Central memory CD8-positive, alpha-beta T cell (primary cell): ENCODE measurements at regions not wholly inside any gene's neighbourhood (a gene's known extent, or its start where the extent isn't known, plus 50 kb on each side); places are given as distances from the start of the nearest gene placed in this dataset.
"Not testable (repeated sequence)": the region's sequence is repeated elsewhere in the genome, so short reads cannot be mapped to it uniquely, and the experiment has no call there.

Source experiments
- ATAC-seq: fragments of 150-1000 bp; cut with Tn5 transposase; replicated peaks from 2 replicates; pipeline ENCODE4 v1.10.0; 2022; ENCODE audit warnings: mild to moderate bottlenecking, moderate FRiP score, moderate number of reproducible peaks; ENCODE audit not compliant: poor library complexity, severe bottlenecking; ENCODE audit errors: extremely low read depth
- DNase-seq, 2 donors: peaks; one replicate each; pipeline ENCODE4 v3.0.0; 2021; ENCODE audit warnings: low spot score in 2 of 2
- H3K27ac Mint-ChIP-seq: one replicate; pipeline ENCODE4 v1.8.0; 2022; ENCODE audit warnings: low read depth, mild to moderate bottlenecking, moderate library complexity, mixed read lengths
- H3K27me3 Mint-ChIP-seq: one replicate; pipeline ENCODE4 v1.8.0; 2022; ENCODE audit warnings: mixed read lengths
- H3K36me3 Mint-ChIP-seq: one replicate; pipeline ENCODE4 v1.8.0; 2022; ENCODE audit warnings: mild to moderate bottlenecking, moderate library complexity, mixed read lengths; ENCODE audit not compliant: insufficient read depth
- H3K4me1 Mint-ChIP-seq: one replicate; pipeline ENCODE4 v1.8.0; 2022; ENCODE audit warnings: mixed read lengths
- H3K4me3 Mint-ChIP-seq: one replicate; pipeline ENCODE4 v1.8.0; 2022; ENCODE audit warnings: mild to moderate bottlenecking, moderate library complexity, mixed read lengths
- H3K9me3 Mint-ChIP-seq: one replicate; pipeline ENCODE4 v1.8.0; 2022; ENCODE audit warnings: mixed read lengths

DNA sequence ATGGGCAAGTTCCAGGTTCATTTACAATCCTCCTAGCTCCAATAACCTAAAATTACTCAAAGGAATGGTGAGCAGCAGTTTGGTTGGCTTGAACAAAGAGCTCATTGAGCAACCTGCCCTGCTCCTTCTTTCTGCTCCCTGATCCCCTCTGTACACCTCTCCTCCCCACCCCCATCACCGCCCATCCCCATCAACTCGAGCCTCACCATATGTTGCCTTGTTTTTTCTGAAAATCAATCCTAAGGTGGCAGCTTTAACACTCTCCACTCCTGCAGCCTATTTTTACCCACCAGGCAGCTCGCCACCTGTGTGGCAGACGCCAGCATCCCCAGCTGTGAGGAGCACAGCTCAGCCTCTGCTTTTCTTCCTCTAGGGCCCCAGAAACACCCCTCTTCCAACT is 533.4 kb upstream of the BRINP1 start:
- Mint-ChIP-seq H3K4me1 (no peaks in the 10 kb centered on the region), H3K36me3 (no peaks in the 10 kb centered on the region), H3K4me3 (no peak overlapping the region), H3K9me3 (peaks cover 16% of the 10 kb centered on the region), H3K27me3 (no peaks in the 10 kb centered on the region), H3K27ac (no peak overlapping the region)
- ATAC-seq, result no peak
- DNase-seq, result no peak

DNA sequence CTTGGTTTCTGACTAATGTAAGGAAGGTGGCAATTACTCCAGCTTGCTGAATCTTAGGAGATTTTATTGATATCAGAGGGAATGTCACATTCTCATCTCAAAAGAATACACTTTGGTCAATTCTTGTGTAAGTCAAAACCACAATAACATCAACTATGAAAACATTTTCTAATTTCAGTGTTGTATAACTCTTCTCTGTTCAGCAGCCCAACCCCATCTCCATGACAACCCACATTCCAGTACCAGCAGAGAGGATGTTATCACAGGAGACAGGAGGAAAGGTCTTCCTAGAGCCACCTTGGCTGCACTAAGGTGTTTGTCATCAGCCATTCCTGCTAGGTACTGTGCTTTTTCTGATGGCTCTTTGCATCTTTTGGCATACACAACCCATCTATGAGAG is 529.1 kb upstream of the BRINP1 start:
- Mint-ChIP-seq H3K27ac (no peak overlapping the region), H3K4me1 (no peaks in the 10 kb centered on the region), H3K27me3 (no peaks in the 10 kb centered on the region), H3K9me3 (peaks cover 10% of the 10 kb centered on the region), H3K4me3 (no peak overlapping the region), H3K36me3 (no peaks in the 10 kb centered on the region)
- DNase-seq (no peak), ATAC-seq (no peak)

DNA sequence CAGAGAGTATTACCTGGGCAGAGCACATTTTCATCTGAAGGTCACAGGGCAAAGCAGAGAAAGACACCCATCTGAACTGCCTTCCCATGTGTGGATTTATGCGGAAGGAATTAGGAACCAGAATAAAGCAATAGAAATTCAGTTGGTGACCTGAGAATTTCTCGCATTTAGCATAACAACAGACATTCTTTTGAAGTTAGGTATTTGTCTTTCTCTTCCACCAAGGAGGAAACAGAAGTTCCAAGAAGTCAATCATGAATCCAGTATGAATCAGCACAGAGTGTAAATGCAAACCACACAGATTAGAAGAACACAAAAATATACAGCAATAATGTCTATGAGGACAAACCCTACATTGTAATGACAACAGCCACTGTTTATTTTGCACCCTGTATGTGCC is 515.2 kb upstream of the BRINP1 start:
- no peaks in the 10 kb centered on the region for H3K27me3 Mint-ChIP-seq
- H3K36me3 Mint-ChIP-seq, result peaks cover 2% of the 10 kb centered on the region
- no peak for DNase-seq
- no peak for ATAC-seq
- no peaks in the 10 kb centered on the region for H3K4me1 Mint-ChIP-seq
- no peaks in the 10 kb centered on the region for H3K9me3 Mint-ChIP-seq
- H3K27ac Mint-ChIP-seq, result no peak overlapping the region
- no peak overlapping the region for H3K4me3 Mint-ChIP-seq

DNA sequence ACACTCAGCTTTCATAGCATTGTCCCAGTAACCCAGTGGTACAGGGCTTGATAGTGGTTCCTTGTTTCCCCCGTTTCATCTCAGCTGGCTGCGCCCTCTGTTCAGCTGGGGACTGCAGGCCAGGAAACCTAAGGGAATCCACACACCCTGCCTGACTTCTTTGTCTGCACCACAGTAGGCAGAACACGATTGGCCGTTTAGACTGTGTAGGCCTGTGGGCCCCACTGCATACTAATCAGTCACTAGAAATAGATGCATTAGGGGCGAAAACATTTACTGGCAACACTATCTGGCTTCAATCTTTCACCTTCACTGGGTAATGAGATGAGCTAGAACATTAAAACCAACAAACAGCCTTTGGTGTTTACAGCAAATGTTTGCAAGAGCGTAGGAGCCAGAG is 512.7 kb upstream of the BRINP1 start:
- H3K36me3 Mint-ChIP-seq, result peaks cover 2% of the 10 kb centered on the region
- DNase-seq, result no peak
- H3K9me3 Mint-ChIP-seq, result no peaks in the 10 kb centered on the region
- H3K27ac Mint-ChIP-seq, result no peak overlapping the region
- no peak overlapping the region for H3K4me3 Mint-ChIP-seq
- no peaks in the 10 kb centered on the region for H3K4me1 Mint-ChIP-seq
- H3K27me3 Mint-ChIP-seq, result no peaks in the 10 kb centered on the region
- no peak for ATAC-seq

DNA sequence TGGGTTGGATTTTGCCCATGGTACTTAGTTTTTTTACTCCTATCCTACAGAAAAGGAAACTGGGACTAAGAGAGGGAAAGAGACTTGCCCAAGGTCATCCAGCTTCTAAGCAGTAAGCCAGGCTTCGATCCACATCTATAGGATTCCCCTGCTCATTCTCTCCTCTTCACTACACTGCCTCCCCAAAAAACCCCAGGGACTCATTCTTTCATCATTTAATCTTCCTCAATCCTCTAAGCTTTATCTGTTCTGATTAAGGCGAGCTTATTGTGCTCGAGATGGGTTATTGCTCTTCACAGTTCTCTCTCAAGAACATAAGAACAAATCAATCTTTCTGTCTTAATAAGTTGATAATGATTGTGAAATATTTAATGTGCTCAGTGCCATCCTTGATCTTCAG is 511.1 kb upstream of the BRINP1 start:
- Mint-ChIP-seq H3K27me3 (no peaks in the 10 kb centered on the region), H3K36me3 (peaks cover 2% of the 10 kb centered on the region), H3K4me1 (no peaks in the 10 kb centered on the region), H3K4me3 (no peak overlapping the region), H3K27ac (no peak overlapping the region), H3K9me3 (no peaks in the 10 kb centered on the region)
- ATAC-seq (no peak), DNase-seq (no peak)

DNA sequence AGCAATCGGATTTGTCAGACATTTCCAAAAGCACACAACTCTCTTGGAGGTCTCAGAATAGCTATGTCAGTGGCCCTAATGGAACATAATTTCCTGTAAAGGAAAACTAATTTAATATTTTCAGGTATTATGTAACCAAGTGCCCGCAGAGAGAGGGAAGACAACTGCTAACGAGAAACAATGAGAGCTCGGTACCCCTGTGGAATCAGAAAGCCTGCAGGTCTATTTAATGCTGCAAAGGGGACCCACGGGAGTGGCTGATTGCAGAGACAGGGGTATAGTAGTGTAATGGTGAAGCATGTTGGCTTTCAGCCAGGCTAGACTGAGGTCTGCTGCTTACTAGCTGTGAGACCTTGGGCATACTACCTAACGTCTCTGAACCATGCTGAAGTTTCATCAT is 508.1 kb upstream of the BRINP1 start:
- Mint-ChIP-seq H3K4me1 (no peaks in the 10 kb centered on the region), H3K27ac (no peak overlapping the region), H3K9me3 (no peaks in the 10 kb centered on the region), H3K27me3 (no peaks in the 10 kb centered on the region), H3K36me3 (peaks cover 2% of the 10 kb centered on the region), H3K4me3 (no peak overlapping the region)
- DNase-seq (no peak), ATAC-seq (no peak)

DNA sequence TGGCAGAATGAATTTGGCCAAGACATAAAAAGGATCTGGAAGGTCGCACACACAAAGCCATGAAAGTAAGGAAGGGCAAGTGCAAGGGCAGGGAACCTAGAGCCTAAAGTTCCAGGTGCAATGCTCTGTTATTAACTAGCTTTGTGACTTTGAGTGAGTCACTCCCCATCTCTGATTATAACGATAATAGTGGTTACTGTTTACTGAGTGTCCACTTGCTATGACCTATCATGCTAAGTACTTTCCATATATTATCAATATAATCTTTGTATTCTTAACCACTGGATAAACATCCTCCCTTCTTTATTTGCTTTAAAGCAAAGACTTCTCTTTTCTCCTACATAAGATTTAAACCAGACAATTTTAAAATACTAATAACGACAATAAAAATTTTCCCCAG is 504.6 kb upstream of the BRINP1 start:
- ATAC-seq (no peak), DNase-seq (no peak)
- no peaks in the 10 kb centered on the region for H3K9me3 Mint-ChIP-seq
- no peaks in the 10 kb centered on the region for H3K27me3 Mint-ChIP-seq
- no peak overlapping the region for H3K4me3 Mint-ChIP-seq
- H3K27ac Mint-ChIP-seq, result no peak overlapping the region
- H3K36me3 Mint-ChIP-seq, result no peaks in the 10 kb centered on the region
- H3K4me1 Mint-ChIP-seq, result no peaks in the 10 kb centered on the region

DNA sequence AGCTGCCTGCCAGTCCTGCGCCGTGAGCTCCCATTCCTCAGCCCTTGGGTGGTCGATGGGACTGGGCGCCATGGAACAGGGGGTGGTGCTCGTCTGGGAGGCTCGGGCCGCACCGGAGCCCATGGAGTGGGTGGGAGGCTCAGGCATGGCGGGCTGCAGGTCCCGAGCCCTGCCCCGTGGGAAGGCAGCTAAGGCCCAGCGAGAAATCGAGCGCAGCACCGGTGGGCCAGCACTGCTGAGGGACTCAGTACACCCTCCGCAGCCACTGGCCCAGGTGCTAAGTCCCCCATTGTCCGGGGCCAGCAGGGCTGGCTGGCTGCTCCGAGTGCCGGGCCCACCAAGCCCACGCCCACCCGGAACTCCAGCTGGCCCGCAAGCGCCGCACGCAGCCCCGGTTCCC is 501.0 kb upstream of the BRINP1 start:
- not testable (repeated sequence) for H3K4me3 Mint-ChIP-seq, ATAC-seq, H3K36me3 Mint-ChIP-seq, DNase-seq, H3K27me3 Mint-ChIP-seq, H3K9me3 Mint-ChIP-seq, H3K4me1 Mint-ChIP-seq, H3K27ac Mint-ChIP-seq

DNA sequence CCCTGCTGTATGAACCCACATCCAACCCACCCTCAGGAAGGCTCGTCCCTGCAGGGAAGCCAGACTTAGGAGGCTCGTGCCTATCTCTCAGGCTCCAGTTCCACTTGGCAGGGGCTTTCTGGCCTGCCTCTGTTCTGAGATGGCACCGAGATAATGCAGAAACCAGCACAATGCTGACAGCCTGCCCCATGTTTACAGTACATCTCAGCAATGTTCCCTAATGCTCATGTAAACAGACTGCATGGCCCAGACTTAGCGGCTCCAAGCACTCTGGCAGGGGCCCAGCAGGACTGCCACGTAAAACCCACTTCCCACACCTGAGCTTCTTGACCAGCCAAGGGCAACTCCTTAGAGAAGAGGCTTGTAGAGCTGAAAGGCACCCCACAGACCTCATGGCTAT is 499.5 kb upstream of the BRINP1 start:
- Mint-ChIP-seq H3K27me3 (no peaks in the 10 kb centered on the region), H3K27ac (no peak overlapping the region), H3K4me3 (no peak overlapping the region), H3K36me3 (no peaks in the 10 kb centered on the region), H3K9me3 (peaks cover 4% of the 10 kb centered on the region), H3K4me1 (no peaks in the 10 kb centered on the region)
- ATAC-seq, result no peak
- DNase-seq, result no peak

DNA sequence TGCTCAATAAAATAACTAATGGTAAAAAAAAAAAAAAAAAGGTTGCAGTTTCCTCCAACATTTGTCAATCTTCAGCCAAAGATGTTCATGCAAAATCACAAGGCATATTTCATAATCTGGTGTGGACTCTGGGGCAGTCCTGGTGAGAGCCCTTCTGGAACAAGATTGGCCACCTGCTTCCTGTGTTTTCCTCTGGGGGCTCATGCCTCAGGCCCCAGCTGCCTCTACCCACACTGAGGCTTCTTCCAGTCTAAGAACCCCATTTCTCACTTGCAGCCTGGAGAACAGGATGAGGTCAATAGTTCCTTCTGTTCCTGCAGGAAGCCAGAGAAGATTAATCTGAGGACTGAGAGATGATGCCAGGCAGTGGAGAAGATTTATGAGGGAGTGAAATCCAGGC is 492.6 kb upstream of the BRINP1 start:
- H3K36me3 Mint-ChIP-seq, result no peaks in the 10 kb centered on the region
- no peak overlapping the region for H3K27ac Mint-ChIP-seq
- peaks cover 8% of the 10 kb centered on the region for H3K9me3 Mint-ChIP-seq
- H3K4me3 Mint-ChIP-seq, result no peak overlapping the region
- no peaks in the 10 kb centered on the region for H3K4me1 Mint-ChIP-seq
- H3K27me3 Mint-ChIP-seq, result no peaks in the 10 kb centered on the region
- DNase-seq (no peak), ATAC-seq (no peak)

DNA sequence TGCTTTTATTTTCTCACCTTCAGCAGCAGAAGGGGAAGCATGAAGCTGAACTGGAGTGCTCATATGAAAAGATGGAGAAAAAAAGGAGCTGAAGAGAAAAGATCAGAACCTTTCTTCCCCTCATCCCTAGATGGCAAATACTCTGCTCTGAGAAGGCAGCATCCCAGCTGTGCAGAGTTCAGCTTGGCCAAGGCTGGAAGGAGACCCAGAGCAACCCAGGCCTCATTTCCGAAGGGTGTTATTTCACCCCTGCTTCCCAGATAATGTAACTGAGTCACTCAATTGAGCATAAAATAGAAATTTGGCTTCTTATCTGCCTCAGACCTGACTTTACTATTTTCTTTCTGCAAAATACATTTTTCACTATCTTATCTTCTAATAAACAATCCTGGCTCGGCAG is 489.9 kb upstream of the BRINP1 start:
- Mint-ChIP-seq H3K9me3 (peaks cover 8% of the 10 kb centered on the region), H3K36me3 (no peaks in the 10 kb centered on the region), H3K27me3 (no peaks in the 10 kb centered on the region), H3K27ac (no peak overlapping the region), H3K4me1 (no peaks in the 10 kb centered on the region), H3K4me3 (no peak overlapping the region)
- DNase-seq, result no peak
- no peak for ATAC-seq

DNA sequence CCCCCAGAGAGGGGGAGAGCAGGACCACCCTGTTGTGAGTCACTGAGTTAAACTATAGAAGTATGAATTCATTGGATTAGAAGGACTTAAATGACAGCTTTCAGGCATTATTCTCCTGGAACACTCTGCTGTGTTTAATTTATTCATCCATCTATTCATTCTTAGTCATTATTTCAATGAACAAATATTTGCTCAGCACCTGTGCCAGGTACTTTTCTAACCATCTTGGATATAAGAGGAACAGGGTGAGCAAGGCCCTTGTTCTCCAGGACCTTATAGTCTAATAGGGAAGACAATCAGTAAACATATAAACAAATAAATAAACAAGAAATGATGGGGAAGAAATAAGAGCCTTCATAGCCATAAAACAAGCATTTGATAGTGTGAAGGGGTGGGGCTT is 483.9 kb upstream of the BRINP1 start:
- H3K4me3 Mint-ChIP-seq, result no peak overlapping the region
- no peaks in the 10 kb centered on the region for H3K9me3 Mint-ChIP-seq
- no peaks in the 10 kb centered on the region for H3K4me1 Mint-ChIP-seq
- H3K36me3 Mint-ChIP-seq, result no peaks in the 10 kb centered on the region
- no peak for DNase-seq
- ATAC-seq, result no peak
- no peaks in the 10 kb centered on the region for H3K27me3 Mint-ChIP-seq
- H3K27ac Mint-ChIP-seq, result no peak overlapping the region

DNA sequence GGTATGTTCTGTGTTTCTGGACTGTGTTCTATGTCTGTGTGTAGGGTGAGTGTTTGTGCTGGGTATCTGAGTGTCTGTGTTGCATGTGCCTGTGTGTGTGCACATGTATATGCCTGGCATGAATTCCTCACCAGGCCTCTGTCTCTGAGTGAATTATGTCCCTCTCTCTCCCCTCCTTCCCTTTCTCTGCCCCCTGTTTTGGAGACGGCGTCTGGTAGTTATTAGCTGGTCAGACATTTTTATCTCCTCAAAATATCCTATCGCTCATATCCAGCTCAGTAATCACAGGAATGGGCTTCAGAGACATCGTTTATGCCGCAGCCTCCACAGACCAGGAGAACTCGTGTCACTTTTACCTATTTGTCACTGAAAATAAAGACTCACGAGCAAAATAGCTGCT is 483.2 kb upstream of the BRINP1 start:
- H3K27me3 Mint-ChIP-seq, result no peaks in the 10 kb centered on the region
- H3K4me3 Mint-ChIP-seq, result no peak overlapping the region
- H3K4me1 Mint-ChIP-seq, result no peaks in the 10 kb centered on the region
- no peaks in the 10 kb centered on the region for H3K36me3 Mint-ChIP-seq
- DNase-seq (no peak), ATAC-seq (no peak)
- no peak overlapping the region for H3K27ac Mint-ChIP-seq
- no peaks in the 10 kb centered on the region for H3K9me3 Mint-ChIP-seq

DNA sequence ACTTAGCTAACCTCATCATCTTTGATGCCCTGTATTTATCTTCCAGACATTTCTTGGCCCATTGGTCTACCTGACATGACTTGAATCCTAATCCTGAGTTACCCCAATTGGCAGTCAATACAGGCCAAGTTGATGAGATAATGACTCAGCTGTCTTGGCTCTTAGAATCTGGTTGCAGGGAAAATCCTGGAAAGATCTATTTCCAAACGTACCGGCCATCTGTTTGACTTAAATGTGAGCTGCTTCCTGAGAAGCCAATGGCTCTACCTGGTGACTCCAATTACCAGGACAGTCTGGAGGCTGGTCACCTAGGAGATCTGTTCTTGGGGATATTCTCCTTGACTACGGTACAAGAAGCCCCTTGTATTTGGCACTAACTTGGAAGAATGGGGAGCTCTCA is 475.2 kb upstream of the BRINP1 start:
- Mint-ChIP-seq H3K9me3 (peaks cover 11% of the 10 kb centered on the region), H3K27ac (no peak overlapping the region), H3K27me3 (no peaks in the 10 kb centered on the region), H3K36me3 (no peaks in the 10 kb centered on the region), H3K4me3 (no peak overlapping the region), H3K4me1 (no peaks in the 10 kb centered on the region)
- DNase-seq (no peak), ATAC-seq (no peak)
